Neural progenitor cell (in vitro differentiated cells): ENCODE measurements at regions not wholly inside any gene's neighbourhood (a gene's known extent, or its start where the extent isn't known, plus 50 kb on each side); places are given as distances from the start of the nearest gene placed in this dataset.
"Not testable (repeated sequence)": the region's sequence is repeated elsewhere in the genome, so short reads cannot be mapped to it uniquely, and the experiment has no call there.

ENCODE experiments used
- EZH2 ChIP-seq: fragments of 200-600 bp; sonication (generic); IDR thresholded peaks from 2 replicates; pipeline ENCODE4 v1.6.1; 2017; ENCODE audit warnings: antibody characterized with exemption, mild to moderate bottlenecking, moderate library complexity
- EZH2phosphoT487 ChIP-seq: fragments of 200-600 bp; sonication (generic); IDR thresholded peaks from 2 replicates; pipeline ENCODE4 v1.6.1; 2017; ENCODE audit warnings: antibody characterized with exemption
- TF ChIP-seq, protein P1 (sequence below): fragments of 200-600 bp; sonication (generic); IDR thresholded peaks from 2 replicates; pipeline ENCODE4 v1.5.1; 2017; ENCODE audit warnings: antibody characterized with exemption, mild to moderate bottlenecking

- TF ChIP-seq, protein P1, sequence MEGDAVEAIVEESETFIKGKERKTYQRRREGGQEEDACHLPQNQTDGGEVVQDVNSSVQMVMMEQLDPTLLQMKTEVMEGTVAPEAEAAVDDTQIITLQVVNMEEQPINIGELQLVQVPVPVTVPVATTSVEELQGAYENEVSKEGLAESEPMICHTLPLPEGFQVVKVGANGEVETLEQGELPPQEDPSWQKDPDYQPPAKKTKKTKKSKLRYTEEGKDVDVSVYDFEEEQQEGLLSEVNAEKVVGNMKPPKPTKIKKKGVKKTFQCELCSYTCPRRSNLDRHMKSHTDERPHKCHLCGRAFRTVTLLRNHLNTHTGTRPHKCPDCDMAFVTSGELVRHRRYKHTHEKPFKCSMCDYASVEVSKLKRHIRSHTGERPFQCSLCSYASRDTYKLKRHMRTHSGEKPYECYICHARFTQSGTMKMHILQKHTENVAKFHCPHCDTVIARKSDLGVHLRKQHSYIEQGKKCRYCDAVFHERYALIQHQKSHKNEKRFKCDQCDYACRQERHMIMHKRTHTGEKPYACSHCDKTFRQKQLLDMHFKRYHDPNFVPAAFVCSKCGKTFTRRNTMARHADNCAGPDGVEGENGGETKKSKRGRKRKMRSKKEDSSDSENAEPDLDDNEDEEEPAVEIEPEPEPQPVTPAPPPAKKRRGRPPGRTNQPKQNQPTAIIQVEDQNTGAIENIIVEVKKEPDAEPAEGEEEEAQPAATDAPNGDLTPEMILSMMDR: not testable (repeated sequence)
- TF ChIP-seq EZH2phosphoT487, EZH2: not testable (repeated sequence)
These were observed 1708.5 kb upstream of the TPTE start for GRCh38 chr21:8812840-8813239.
